NCI-H1048 (cell line): ENCODE measurements at regions not wholly inside any gene's neighbourhood (a gene's known extent, or its start where the extent isn't known, plus 50 kb on each side); places are given as distances from the start of the nearest gene placed in this dataset.
"Not testable (repeated sequence)": the region's sequence is repeated elsewhere in the genome, so short reads cannot be mapped to it uniquely, and the experiment has no call there.

Experiments used
- DNase-seq: peaks from one replicate; lab custom pipeline; 2025; lab: John Stamatoyannopoulos, UW

DNA sequence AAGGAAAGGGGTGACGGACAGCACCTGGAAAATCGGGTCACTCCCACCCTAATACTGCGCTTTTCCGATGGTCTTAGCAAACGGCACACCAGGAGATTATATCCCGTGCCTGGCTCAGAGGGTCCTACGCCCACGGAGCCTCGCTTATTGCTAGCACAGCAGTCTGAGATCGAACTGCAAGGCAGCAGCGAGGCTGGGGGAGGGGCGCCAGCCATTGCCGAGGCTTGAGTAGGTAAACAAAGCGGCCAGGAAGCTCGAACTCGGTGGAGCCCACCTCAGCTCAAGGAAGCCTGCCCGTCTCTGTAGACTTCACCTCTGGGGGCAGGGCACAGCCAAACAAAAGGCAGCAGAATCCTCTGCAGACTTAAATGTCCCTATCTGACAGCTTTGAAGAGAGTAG lies 91.5 kb upstream of the MBIP start:
- not testable (repeated sequence) for DNase-seq

DNA sequence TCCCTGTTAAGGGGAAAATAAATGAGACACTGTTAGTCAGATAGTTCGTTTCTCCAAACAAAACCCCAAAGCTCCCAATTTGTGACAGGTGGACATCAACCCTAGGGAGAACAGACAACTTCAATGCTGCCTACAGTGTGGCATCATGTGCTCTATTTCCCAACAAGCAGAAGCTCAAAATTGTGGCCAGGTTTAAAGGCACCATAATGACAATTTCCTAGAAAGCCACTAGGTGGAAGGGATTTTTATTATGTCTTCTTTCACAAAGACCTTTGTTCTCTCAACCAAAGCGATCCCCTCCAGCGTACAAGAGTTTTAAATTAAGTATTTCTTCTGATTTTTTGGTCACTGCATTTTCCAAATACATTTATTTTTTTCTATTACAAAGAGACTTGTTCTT lies 88.0 kb upstream of the MBIP start:
- no peak for DNase-seq

DNA sequence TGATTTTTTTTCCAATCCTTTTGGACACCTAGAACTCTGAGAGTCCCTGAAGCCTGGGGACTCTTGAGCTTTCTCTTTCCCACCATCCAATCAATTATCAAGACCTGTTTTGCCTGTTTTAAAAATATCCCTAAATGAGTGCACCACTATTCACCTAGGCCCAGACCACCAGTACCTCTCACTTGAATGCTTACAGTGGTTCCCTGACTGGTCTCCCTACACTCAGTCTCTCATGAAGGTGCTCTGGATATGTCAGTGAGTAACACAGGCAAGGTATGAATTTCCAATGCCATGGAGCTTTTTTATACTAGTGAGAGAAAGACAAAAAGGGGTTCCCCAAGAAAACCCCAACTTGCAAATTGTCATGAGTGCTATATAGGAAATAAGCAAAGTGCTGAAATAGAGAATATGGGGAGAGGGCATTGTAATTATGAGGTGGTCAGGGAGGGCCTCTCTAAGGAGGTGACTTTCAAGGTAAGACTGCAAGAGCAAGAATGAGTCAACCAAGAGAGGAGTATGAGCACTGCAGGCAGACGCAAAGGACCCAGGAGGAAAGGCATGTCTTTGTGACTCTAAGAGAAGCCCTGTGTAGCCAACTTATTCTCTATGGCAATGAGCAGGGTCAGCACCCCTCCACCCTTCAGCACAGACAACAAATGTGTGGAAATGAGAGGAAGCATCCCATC lies 85.3 kb upstream of the MBIP start:
- DNase-seq = no peak

DNA sequence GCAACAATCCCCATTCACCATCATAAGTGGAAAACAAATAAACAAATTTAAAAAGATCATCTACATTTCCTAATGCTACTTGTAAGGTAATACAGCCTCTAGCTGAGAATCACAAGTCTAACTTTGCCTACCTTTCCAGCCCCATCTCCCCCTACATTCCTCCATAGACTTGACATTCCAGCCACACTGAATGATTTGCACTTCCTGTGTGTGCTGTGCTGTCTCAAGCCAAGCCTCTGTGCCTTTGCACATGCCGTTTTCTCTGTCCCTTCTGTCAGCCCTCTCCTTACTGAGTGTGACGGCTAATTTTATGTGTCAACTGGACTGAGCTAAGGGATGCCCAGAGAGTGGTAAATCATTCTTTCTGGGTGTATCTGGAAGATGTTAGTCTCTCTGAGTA lies 82.4 kb upstream of the MBIP start:
- no peak for DNase-seq

DNA sequence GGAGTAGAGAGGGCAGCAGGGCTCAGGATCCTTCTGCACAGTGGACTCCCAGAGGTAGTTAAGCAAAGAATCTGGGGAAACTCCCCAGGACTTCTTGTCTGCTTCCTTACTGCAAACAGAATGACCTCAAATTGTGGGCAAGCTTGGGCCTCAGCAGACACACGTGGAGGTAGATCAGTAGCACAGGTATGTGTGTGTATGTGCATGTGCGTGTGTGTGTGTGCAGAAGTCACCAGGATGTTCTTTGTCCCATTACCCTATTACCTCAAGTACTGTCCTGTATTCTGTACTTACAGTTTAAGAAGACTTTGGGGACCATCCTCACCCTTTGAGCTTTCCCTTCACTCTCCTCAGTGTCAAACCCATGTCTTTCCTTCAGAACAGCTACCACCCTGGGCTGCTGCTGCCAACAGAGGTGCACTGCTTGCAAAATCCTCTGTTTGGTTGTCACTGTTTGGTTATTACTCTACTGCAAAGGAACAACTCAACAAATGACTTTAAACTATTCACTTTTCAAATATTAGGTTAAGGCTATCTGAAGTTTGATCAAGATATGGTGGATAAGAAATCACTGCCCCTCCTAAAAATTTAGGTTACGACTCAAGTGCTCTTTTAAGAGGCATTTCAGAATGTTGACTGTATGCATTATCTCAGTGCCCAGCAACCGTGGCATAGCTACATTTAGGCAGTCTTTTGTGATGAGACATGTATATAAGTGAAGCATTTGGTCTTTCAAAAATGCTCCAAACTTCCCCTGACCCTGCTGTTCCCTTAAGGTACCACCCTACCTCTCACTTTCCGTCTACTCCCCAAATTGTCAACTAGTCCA lies 78.2 kb upstream of the MBIP start:
- DNase-seq = no peak

DNA sequence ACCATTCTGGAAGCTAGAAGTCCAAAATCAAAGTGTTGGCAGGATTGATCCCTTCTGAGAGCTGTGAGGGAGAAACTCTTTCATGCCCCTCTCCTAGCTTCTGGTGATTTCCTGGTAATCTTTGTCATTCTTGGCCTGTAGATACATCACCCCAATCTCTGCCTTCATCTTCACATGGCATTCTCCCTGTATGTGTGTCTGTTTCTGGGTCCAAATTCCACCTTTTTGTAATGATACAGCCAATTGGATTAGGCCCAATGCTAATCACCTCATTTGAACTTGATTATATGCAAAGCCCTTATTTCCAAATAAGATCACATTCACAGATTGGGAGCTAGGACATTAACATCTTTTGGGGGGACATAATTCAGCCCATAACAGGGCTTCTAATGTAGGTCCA lies 76.9 kb upstream of the MBIP start:
- no peak for DNase-seq

DNA sequence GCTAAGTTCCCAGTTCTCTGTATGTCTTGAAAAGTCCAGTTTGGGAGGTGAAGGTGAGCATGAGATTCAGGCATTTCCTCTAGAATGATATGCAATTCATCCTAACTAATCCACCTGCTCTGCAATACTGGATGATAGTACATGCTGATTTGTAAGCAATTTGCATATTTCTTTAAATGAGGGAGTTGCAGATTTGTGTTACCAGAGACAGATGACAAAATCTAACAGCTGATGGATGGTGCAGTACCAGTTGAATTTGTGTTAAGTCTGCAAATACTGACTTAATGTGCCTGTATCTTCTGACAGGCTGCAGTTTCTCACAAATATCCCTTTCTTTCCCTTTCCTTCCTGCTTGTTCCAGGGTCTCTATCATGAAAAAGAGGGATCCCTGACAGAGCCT lies 76.4 kb upstream of the MBIP start:
- DNase-seq = no peak

DNA sequence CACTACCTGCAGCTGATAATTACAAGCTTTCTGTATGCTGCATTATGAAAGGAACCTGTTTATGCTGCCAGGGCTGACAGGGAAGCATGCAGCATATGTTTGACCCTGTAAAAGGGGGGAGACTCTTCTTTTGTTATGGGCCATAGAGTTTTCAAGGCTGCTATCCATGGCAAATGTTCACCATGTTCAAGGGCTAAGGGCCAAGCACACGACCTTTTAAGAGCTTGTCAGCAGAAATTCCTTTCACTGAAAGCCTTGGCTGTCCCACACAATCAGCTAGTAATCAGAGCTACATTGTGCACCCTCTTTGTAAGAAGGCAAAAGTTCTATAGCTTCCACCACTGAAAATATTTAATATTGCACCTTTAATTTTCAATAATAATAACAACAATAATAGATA lies 74.2 kb upstream of the MBIP start:
- no peak for DNase-seq

DNA sequence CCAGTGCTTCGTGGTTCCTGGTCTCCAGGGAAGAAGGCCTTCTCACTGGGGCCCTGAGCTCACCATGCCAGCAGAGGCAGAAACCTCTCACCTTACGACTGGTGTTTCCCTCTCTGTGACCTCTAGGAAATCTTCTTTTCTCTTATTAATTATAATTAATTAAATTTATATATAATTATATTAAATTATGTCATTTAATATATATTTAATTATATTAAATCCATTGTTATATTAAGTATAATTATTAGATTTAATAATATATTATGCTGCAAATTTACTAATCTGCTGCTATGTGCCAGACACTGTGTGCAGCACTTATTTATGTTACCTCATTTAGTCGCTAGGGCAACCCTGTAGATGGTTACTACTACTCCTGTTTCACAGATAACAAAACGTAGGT lies 70.3 kb upstream of the MBIP start:
- DNase-seq = no peak

DNA sequence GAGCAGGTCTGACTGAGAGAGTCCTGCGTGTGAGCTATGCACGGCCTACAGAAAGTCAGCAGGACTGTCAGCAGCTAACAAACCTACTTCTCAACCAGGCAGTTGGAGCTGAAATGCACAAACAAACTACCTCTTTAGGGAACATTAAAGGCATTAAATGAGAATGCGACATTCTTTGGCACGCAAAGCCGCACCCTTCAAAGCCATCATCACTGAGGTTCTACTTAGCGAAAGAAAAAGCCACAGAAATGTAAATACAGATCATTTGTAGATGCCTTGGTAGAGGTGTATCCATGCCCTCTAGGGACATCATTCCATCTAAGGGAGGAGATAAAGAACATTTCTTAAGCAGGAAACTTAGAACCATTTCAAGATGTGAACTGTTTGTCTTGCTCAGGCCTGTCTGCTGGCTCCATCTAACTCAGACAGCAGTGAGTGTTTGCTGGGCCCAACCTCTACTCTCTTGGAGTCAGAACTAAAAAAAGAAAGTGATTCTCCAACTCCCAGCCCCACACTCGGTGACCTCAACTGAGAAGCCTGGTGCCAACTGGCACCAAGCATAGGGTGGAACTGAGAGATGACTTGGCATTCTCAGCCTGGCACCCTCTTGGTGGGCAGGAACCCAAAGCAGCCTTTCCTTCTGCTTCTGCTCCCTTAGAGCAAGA lies 63.5 kb upstream of the MBIP start:
- no peak for DNase-seq

DNA sequence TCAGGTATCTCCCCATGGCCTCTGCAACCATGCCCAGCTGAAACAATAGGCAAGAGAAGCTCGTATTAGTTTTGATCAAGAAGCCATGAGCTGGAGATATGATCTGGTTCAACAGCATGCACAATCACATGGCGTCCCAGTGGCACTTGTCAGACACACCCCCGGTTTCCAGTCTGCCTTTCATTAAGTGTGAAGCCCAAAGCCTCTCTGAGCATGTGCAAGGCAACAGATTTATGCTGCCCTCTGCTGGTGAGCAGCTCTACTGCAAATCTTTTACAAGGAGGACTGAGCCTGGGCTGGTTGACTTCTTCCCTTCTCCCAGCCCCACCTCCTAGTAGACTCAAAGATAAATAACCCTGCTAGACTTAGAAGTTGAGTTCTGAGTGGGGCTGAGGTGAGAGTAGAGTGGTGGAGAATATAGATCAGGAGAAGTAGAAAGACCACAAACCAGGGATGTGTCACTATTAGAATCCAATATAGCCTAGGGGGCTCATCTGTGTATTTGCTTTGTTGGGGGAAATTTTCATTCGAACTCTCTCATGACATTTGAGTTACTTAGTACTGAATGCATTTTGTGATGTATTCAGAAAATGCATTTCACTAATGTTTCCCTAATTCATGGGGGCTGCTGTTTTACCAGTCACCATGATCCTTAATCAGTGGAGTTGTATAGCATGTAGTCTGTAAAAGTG lies 53.7 kb upstream of the MBIP start:
- peak; percentile 43 for DNase-seq
